Prostate gland (tissue), 2 donors: ENCODE measurements at regions not wholly inside any gene's neighbourhood (a gene's known extent, or its start where the extent isn't known, plus 50 kb on each side); places are given as distances from the start of the nearest gene placed in this dataset.

Experiments used
- DNase-seq: peaks from one replicate; pipeline ENCODE4 v3.0.0-alpha.2; 2019; ENCODE audit warnings: low spot score
- H3K27ac ChIP-seq, 2 donors: fragments of 200-600 bp; sonication (generic); 2 replicates each; pipeline ENCODE4 v1.5.1; 2017 to 2019
- H3K27me3 ChIP-seq: fragments of 200-600 bp; sonication (generic); replicated peaks from 2 replicates; pipeline ENCODE4 v1.5.1; 2019; ENCODE audit not compliant: insufficient read depth
- H3K36me3 ChIP-seq, 2 donors: fragments of 200-600 bp; sonication (generic); 1 replicate in 1 of 2; 2 replicates in 1 of 2; pipeline versions ENCODE4 v1.5.1 to v1.8.1; 2017 to 2019
- H3K4me1 ChIP-seq: fragments of 200-600 bp; sonication (generic); replicated peaks from 2 replicates; pipeline ENCODE4 v1.5.1; 2019
- H3K4me3 ChIP-seq, 2 donors: fragments of 200-600 bp; sonication (generic); 2 replicates each; pipeline ENCODE4 v1.5.1; 2017 to 2019
- H3K9me3 ChIP-seq: fragments of 200-600 bp; sonication (generic); 2 replicates; pipeline ENCODE4 v1.5.1; 2017
- POLR2A ChIP-seq: fragments of 450-650 bp; IDR thresholded peaks from one replicate; pipeline ENCODE4 v1.6.1; 2016; ENCODE audit warnings: antibody characterized with exemption, mild to moderate bottlenecking
- POLR2AphosphoS5 ChIP-seq: sonication (generic); formaldehyde crosslinking; IDR thresholded peaks from one replicate; pipeline ENCODE4 v1.6.1; 2017; ENCODE audit warnings: antibody characterized with exemption
- WGBS: methylation state at CpG from one replicate; pipeline ENCODE4 v1.1.5; 2018; 5-methylcytosine and 5-hydroxymethylcytosine counted together
- intact Hi-C: fragments of 100-400 bp; cut with DNase I; formaldehyde crosslinking; loops from one replicate; pipeline ENCODE4 v1.14.2; 2022
- TF ChIP-seq, protein P1 (sequence below), 4 experiments: fragments of 200-600 bp in 2 of 4; fragments of 450-650 bp in 2 of 4; sonication (generic) in 2 of 4; IDR thresholded peaks; 1 replicate in 3 of 4; 2 replicates in 1 of 4; pipeline ENCODE4 v1.5.1; 2016 to 2019; ENCODE audit warnings: antibody characterized with exemption in 4 of 4, mild to moderate bottlenecking in 2 of 4, moderate library complexity in 2 of 4

DNA sequence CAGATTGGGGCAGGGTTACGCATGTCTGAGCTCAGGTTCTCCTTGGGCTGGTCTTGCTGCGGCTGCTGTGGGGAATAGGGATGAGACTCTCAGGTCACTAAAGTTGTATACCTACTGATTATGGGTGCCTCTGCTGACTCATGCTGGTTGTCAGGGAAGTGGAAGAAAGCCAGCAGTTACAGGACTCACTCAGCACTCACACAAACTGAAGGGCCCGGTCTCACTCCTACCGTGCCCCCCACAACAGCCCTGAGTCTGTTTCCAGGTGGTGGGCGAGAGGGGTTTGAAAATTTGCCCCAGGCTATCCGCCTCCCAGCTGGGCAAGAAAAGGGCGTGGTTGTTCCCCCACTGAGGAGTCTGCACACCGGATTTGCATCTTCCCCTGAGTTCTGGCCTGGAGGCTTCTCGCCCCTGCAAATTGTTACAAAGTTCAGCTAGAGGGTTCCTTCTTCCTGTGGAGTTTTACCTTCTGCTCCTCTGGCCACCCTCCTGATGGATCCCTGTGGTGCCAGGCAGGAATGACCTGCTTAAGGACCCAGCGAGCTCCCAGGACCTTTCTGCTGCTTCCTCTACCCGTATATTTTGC is 659.2 kb downstream of the HDGFL1 start:
- no peaks in the 10 kb centered on the region for H3K27me3 ChIP-seq
- H3K4me1 ChIP-seq = no peaks in the 10 kb centered on the region
- H3K9me3 ChIP-seq = no peaks in the 10 kb centered on the region
- no peaks in the 10 kb centered on the region for H3K36me3 ChIP-seq
- no peak for DNase-seq
- H3K4me3 ChIP-seq = no peak overlapping the region
- 90% methylated on average over 11 of the region's 11 CpGs for WGBS
- H3K27ac ChIP-seq = no peak overlapping the region
- intact Hi-C loops = no loop called here
- TF ChIP-seq POLR2AphosphoS5 (no peak), POLR2A (no peak)
- TF ChIP-seq, protein P1, sequence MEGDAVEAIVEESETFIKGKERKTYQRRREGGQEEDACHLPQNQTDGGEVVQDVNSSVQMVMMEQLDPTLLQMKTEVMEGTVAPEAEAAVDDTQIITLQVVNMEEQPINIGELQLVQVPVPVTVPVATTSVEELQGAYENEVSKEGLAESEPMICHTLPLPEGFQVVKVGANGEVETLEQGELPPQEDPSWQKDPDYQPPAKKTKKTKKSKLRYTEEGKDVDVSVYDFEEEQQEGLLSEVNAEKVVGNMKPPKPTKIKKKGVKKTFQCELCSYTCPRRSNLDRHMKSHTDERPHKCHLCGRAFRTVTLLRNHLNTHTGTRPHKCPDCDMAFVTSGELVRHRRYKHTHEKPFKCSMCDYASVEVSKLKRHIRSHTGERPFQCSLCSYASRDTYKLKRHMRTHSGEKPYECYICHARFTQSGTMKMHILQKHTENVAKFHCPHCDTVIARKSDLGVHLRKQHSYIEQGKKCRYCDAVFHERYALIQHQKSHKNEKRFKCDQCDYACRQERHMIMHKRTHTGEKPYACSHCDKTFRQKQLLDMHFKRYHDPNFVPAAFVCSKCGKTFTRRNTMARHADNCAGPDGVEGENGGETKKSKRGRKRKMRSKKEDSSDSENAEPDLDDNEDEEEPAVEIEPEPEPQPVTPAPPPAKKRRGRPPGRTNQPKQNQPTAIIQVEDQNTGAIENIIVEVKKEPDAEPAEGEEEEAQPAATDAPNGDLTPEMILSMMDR (IDR thresholded peaks at IDR 0.05) = no peak

DNA sequence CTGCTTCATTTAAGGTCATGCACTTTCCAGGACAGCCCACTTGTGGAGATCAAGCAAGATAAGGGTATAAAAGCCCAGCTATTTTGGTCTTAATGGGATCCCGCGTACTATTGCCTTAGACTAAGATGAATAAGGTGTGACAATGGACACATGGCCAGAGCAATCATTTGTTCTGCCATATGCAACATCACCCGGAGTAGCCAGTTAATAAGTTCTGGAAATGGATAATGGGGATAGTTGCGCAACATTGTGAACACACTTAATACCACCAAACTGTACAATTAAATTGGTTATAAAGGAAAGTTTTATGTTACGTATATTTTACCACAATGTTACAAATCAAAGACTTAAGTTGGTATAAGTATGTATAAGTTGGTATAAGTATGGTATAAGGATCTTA is 674.5 kb downstream of the HDGFL1 start:
- Histone ChIP-seq H3K9me3 (no peaks in the 10 kb centered on the region), H3K36me3 (no peaks in the 10 kb centered on the region), H3K27ac (no peak overlapping the region), H3K27me3 (no peaks in the 10 kb centered on the region), H3K4me1 (no peaks in the 10 kb centered on the region), H3K4me3 (no peak overlapping the region)
- intact Hi-C loops = no loop called here
- TF ChIP-seq, protein P1 (IDR thresholded peaks at IDR 0.05) = no peak
- TF ChIP-seq POLR2A = no peak
- no peak for TF ChIP-seq POLR2AphosphoS5
- DNase-seq = no peak
- 78% methylated on average over 5 of the region's 5 CpGs for WGBS

DNA sequence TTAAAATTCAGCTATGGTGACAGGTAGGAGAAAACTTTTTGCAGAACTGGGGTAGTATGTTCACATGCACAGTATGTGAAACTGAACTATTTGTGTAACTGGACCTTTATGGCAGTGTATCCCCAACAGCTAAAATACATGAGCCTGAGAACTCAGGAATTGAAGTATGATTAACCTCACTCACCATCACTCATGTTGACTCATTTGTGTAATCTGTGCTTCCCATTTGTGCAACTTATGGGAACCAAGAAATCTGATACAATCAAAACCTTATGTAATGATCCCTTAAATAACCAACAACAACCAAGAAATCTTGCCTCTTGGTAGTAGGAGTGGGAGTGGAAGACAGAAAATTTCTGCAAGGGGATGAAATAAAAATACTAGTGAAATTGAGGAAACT is 674.9 kb downstream of the HDGFL1 start:
- H3K4me1 ChIP-seq = no peaks in the 10 kb centered on the region
- no peaks in the 10 kb centered on the region for H3K9me3 ChIP-seq
- DNase-seq = no peak
- no peaks in the 10 kb centered on the region for H3K27me3 ChIP-seq
- H3K4me3 ChIP-seq = no peak overlapping the region
- TF ChIP-seq POLR2AphosphoS5 (no peak), POLR2A (no peak)
- TF ChIP-seq, protein P1 (IDR thresholded peaks at IDR 0.05) = no peak
- intact Hi-C loops = no loop called here
- no peak overlapping the region for H3K27ac ChIP-seq
- H3K36me3 ChIP-seq = no peaks in the 10 kb centered on the region

DNA sequence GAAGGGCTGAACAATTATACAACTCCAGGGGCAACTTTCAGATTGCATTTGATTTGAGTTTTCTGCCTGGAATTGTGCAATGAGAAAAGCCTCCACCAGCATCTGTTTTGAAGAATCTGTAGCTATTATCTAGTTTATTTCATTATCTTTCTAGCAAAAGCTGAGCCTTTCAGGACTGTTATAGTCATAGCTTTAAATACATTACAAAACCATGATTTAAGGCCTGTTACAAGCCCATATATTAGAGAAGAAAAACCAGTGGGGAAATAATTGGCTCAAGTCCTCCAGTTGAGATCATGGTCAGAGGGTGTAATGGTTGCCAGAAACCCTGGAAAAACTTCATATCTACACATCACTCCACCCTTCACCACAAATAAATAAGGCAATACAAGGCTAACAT is 676.2 kb downstream of the HDGFL1 start:
- Histone ChIP-seq H3K9me3 (no peaks in the 10 kb centered on the region), H3K27ac (no peak overlapping the region), H3K4me1 (no peaks in the 10 kb centered on the region), H3K27me3 (no peaks in the 10 kb centered on the region), H3K4me3 (no peak overlapping the region), H3K36me3 (no peaks in the 10 kb centered on the region)
- no peak for DNase-seq
- TF ChIP-seq, protein P1 (IDR thresholded peaks at IDR 0.05) = no peak
- TF ChIP-seq POLR2AphosphoS5 (no peak), POLR2A (no peak)
- intact Hi-C loops = no loop called here

DNA sequence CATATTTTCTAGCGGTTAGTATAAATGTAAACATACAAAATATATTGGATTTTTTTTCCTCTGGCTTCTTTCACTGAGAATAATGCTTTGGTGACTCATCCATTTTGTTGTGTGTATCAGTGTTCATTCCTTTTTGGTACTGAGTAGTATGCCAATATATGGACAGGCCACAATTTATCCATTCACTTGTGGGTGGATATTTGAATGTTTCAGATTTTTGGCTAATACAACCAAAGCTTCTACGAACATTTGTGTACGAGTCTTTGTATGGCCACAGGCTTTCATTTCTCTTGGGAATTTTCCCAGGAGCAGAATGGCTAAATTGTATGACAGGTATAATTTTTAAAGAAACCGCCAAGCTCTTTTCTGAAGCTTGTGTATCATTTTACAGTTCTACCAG is 677.5 kb downstream of the HDGFL1 start:
- Histone ChIP-seq H3K4me3 (no peak overlapping the region), H3K27ac (no peak overlapping the region), H3K27me3 (no peaks in the 10 kb centered on the region), H3K36me3 (no peaks in the 10 kb centered on the region), H3K9me3 (no peaks in the 10 kb centered on the region), H3K4me1 (no peaks in the 10 kb centered on the region)
- WGBS = 82% methylated on average over 4 of the region's 4 CpGs
- no peak for DNase-seq
- intact Hi-C loops = no loop called here
- TF ChIP-seq POLR2A = no peak
- TF ChIP-seq, protein P1 (IDR thresholded peaks at IDR 0.05) = no peak
- no peak for TF ChIP-seq POLR2AphosphoS5
